ENCODE measurements at regions not wholly inside any gene's neighbourhood (a gene's known extent, or its start where the extent isn't known, plus 50 kb on each side); places are given as distances from the start of the nearest gene placed in this dataset.

GRCh38 chr19:34852669-34853068 lies 74.0 kb upstream of the ZNF30 start:
- TF ChIP-seq CTCF (IDR thresholded peaks at IDR 0.05; ENCODE audit: insufficient read depth, low read depth, low read length) (no peak), EZH2 (IDR thresholded peaks at IDR 0.05; ENCODE audit: insufficient read depth, low read length) (no peak)

Measured in astrocyte (in vitro differentiated cells and primary cell).